ENCODE measurements at regions not wholly inside any gene's neighbourhood (a gene's known extent, or its start where the extent isn't known, plus 50 kb on each side); places are given as distances from the start of the nearest gene placed in this dataset.

DNA sequence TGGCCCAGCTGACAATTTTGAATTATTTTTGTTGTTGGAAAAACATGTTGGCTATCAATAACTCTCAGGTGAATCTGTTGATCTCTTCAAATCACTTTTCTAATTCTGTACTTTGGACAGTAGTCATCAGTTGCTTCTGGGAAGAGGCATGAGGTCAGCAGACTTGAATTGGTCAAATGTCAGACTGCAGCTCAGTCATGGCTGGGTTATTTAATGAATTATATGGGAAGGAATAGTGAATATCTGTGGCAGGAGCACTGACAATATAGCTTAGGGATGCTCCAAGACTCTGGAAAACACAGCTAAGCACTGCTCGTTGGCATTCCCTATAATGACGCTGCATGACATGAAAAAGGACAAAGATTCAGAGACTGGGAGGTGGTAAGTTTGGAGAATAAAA, 98.8 kb upstream of the GAP43 start:
- Histone ChIP-seq H3K4me3 (replicated peaks; ENCODE audit: low read depth, low read length) (no peak overlapping the region), H3K27me3 (replicated peaks; ENCODE audit: control insufficient read depth, insufficient read depth, low read length) (no peaks in the 10 kb centered on the region), H3K36me3 (ENCODE audit: control insufficient read depth, insufficient read depth, low read length) (no peaks in the 10 kb centered on the region)
- DNase-seq (ENCODE audit: extremely low read depth, insufficient read length): no peak
- TF ChIP-seq, protein P1, sequence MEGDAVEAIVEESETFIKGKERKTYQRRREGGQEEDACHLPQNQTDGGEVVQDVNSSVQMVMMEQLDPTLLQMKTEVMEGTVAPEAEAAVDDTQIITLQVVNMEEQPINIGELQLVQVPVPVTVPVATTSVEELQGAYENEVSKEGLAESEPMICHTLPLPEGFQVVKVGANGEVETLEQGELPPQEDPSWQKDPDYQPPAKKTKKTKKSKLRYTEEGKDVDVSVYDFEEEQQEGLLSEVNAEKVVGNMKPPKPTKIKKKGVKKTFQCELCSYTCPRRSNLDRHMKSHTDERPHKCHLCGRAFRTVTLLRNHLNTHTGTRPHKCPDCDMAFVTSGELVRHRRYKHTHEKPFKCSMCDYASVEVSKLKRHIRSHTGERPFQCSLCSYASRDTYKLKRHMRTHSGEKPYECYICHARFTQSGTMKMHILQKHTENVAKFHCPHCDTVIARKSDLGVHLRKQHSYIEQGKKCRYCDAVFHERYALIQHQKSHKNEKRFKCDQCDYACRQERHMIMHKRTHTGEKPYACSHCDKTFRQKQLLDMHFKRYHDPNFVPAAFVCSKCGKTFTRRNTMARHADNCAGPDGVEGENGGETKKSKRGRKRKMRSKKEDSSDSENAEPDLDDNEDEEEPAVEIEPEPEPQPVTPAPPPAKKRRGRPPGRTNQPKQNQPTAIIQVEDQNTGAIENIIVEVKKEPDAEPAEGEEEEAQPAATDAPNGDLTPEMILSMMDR (IDR thresholded peaks at IDR 0.05; ENCODE audit: insufficient read depth, low read length, poor library complexity, severe bottlenecking): no peak

DNA sequence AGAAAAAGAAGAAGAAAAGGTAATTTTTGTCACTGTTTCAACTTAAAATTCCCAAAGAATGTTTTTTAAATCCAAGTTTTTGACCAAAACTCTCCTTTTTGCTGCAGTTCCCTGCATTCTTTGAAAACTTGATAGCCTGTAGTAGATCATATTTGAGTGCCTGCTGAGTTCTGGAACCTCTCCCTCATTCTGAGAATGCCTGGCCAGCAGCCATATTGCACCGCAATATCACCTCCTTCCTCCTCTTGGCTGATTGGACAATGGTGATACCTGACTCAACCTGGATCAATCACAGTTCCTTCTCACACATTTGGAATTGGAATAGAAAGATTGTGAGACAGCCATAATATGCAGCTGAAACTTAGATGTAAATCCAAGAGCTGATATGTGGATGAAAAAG, 97.6 kb upstream of the GAP43 start:
- no peak for DNase-seq (ENCODE audit: extremely low read depth, insufficient read length)

DNA sequence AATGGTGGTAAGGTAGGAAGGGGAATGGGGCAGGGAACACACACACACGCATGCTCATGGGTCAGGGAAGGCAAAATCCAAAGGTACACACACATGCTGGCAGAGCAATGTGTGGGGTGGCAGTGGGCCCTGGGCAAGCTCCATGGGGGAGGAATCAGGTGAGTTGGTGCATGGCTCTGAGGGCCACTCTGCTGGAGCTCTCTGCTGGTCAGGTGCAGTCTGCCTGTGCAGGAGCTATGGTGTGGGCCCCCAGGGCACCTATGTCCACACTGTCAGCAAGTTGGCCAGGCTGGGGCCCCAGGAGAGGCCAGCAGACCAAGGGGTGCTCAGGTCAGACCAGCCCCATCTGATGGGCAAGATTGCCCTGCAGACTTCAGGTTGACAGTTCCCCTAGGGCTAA, 90.1 kb upstream of the GAP43 start:
- no peaks in the 10 kb centered on the region for H3K36me3 ChIP-seq (ENCODE audit: control insufficient read depth, insufficient read depth, low read length)
- no peak for DNase-seq (ENCODE audit: extremely low read depth, insufficient read length)
- H3K27me3 ChIP-seq (replicated peaks; ENCODE audit: control insufficient read depth, insufficient read depth, low read length): no peaks in the 10 kb centered on the region
- TF ChIP-seq, protein P1 (IDR thresholded peaks at IDR 0.05; ENCODE audit: insufficient read depth, low read length, poor library complexity, severe bottlenecking): no peak
- no peak overlapping the region for H3K4me3 ChIP-seq (replicated peaks; ENCODE audit: low read depth, low read length)

More for the DNA sequence above, 97.6 kb upstream of the GAP43 start:
- Histone ChIP-seq H3K27me3 (replicated peaks; ENCODE audit: control insufficient read depth, insufficient read depth, low read length) (no peaks in the 10 kb centered on the region), H3K36me3 (ENCODE audit: control insufficient read depth, insufficient read depth, low read length) (no peaks in the 10 kb centered on the region), H3K4me3 (replicated peaks; ENCODE audit: low read depth, low read length) (no peak overlapping the region)
- TF ChIP-seq, protein P1 (IDR thresholded peaks at IDR 0.05; ENCODE audit: insufficient read depth, low read length, poor library complexity, severe bottlenecking): no peak

DNA sequence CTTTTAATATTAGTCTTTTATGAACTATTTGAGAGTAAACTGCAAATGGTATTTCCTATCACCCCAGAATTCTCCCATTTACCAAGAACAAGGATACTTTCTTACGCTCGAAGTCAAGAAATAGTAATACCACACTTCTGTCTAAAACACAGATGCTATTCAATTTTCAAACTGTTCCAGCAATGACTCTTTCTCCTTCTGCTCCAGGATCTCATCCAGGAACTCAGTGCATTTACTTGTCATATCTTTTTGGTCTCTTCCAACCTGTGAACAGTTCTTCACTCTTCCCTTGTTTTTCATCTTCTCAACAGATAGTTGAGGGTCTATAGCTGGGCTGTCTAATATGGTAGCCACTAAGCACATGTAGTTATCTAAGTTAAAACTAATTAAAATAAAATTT, 87.1 kb upstream of the GAP43 start:
- H3K27me3 ChIP-seq (replicated peaks; ENCODE audit: control insufficient read depth, insufficient read depth, low read length): no peaks in the 10 kb centered on the region
- H3K4me3 ChIP-seq (replicated peaks; ENCODE audit: low read depth, low read length): no peak overlapping the region
- no peak for DNase-seq (ENCODE audit: extremely low read depth, insufficient read length)
- no peaks in the 10 kb centered on the region for H3K36me3 ChIP-seq (ENCODE audit: control insufficient read depth, insufficient read depth, low read length)
- TF ChIP-seq, protein P1 (IDR thresholded peaks at IDR 0.05; ENCODE audit: insufficient read depth, low read length, poor library complexity, severe bottlenecking): no peak

DNA sequence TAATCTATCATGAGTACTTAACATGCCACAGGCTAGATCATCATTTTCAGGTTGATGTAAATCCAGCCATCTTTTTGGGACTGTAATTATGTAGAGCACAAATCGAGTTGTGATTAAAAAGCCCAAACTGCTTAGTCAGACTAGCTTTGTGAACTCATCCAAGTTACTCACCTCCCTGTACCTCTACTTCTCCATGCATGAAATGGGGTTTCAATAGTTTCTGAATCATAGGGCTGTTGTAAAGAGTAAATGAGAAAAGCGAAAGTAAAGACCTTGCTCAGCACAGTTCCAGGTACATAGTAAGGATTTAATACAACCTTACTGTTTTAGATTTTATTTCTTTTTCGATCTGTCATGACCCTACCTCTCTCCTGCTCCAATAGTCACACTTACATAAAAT, 85.6 kb upstream of the GAP43 start:
- TF ChIP-seq, protein P1 (IDR thresholded peaks at IDR 0.05; ENCODE audit: insufficient read depth, low read length, poor library complexity, severe bottlenecking): no peak
- no peak overlapping the region for H3K4me3 ChIP-seq (replicated peaks; ENCODE audit: low read depth, low read length)

DNA sequence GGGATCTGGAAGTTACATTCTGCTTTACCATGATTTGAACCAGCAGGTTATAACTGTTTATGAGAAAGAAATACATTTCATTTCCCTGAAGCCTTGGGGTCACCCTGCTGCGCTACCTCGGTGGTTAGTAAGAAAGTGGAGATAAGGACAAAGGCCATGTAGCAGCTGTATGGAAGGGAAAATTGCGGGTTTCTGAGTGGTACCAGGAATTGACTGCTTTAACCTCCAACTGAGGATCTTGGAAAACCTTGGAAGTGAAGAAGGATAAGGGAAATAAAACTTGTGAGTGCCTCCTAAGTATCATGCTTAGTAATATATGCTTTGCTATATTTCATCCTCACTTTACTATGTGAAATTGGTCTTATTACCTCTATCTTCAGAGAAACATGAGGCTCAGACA, 76.1 kb upstream of the GAP43 start:
- H3K27me3 ChIP-seq (replicated peaks; ENCODE audit: control insufficient read depth, insufficient read depth, low read length): no peaks in the 10 kb centered on the region
- no peaks in the 10 kb centered on the region for H3K36me3 ChIP-seq (ENCODE audit: control insufficient read depth, insufficient read depth, low read length)
- no peak overlapping the region for H3K4me3 ChIP-seq (replicated peaks; ENCODE audit: low read depth, low read length)
- DNase-seq (ENCODE audit: extremely low read depth, insufficient read length): no peak
- TF ChIP-seq, protein P1 (IDR thresholded peaks at IDR 0.05; ENCODE audit: insufficient read depth, low read length, poor library complexity, severe bottlenecking): no peak

More for the DNA sequence above, 85.6 kb upstream of the GAP43 start:
- Histone ChIP-seq H3K36me3 (ENCODE audit: control insufficient read depth, insufficient read depth, low read length) (no peaks in the 10 kb centered on the region), H3K27me3 (replicated peaks; ENCODE audit: control insufficient read depth, insufficient read depth, low read length) (no peaks in the 10 kb centered on the region)
- no peak for DNase-seq (ENCODE audit: extremely low read depth, insufficient read length)
